ENCODE measurements at regions not wholly inside any gene's neighbourhood (a gene's known extent, or its start where the extent isn't known, plus 50 kb on each side); places are given as distances from the start of the nearest gene placed in this dataset.
"Not testable (repeated sequence)": the region's sequence is repeated elsewhere in the genome, so short reads cannot be mapped to it uniquely, and the experiment has no call there.

DNA sequence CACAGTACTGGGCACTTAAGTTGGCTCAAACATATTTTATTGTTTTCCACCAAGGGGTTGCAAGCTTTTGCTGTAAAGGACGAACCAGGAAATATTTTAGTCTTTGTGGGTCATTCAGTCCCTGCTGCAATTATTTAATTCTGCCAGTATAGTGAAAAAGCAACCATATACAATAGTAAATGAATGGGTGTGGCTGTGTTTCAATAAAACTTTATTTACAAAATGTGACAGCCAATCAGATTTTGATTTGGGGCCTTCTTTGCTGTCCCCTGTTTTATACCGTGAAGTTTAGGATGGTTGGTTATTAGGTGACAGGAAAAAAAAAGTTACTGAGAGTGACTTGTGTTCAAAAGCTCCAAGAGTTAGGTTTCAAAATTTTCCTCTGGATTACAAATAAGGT lies 956.4 kb downstream of the AACS start:
- DNase-seq, result no peak

GRCh38 chr12:126027825-126028224 lies 962.6 kb downstream of the AACS start:
- no peak for DNase-seq

DNA sequence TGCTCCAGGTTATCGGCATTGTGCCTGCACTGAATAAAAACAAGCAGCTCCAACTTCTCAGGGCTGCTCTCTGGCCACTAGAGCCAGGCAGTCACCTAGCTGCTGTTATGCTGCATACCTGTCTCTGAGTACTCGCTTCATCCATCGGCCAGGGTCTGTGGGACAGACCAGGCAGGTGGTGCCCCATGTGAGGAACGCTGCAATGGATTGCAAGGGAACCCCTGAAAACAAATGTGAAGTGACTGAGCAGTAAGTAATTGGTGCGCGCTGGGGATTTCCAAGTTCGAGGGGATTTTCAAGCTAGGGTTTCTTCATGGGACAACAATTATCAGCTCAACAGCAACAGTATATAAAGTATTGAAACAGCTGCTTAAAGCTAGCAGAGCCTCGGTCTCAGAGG lies 965.3 kb downstream of the AACS start:
- DNase-seq, result no peak

DNA sequence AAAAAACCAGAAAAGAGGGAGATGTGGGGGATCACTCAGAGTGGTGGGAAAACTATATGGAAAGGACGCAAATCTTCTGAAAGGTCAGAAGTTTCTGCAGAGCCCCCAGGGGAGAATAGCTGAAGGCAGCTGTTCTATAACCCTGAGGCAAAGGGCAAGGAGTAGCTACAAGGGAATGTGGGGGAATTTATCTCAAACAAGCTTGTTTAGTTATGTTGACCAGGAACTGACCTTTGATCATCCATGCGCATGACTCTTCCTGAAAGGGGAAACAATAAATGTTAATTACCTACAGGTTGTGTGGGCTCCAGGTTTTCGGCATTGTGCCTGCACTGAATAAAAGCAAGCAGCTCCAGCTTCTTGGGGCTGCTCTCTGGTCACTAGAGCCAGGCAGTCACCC lies 968.5 kb downstream of the AACS start:
- DNase-seq, result no peak

DNA sequence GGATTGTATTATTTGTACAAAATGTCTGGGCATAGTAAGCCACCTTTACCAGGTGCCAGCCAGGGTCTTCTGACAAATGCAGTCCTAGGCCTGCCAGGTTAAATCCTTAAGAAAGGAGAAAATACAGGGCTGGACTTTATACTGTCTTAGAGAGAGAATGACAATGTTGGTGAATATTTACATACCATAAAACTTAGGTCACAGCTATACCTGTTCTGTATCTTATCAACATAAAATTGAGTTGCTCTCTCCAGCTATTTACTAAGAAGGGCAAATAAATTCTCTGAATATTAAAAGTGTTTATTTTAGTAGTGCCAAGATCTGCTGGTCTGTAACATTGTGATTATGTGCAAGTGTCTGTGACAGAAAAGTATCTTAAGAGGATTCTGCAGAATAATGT lies 971.1 kb downstream of the AACS start:
- DNase-seq, result no peak

GRCh38 chr12:126038434-126038833 lies 973.2 kb downstream of the AACS start:
- DNase-seq, result no peak

DNA sequence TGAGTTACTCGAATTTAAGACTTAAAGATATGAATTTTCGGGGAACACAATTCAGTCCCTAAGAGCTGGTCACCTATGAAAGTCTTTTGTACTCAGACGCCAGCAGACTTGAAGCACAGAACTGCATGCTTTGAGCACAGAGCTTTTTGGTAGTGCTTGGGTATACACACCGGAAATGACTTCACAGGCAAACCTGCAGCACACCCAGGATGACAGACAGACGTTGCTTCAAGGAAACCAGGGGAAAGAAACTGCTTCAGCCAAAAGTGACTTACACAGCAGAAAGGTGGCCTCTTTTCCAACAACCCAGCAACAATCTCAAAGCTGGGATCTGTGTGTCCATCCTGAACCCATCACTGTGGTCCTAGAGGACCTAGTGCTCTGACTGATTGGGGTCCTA lies 975.1 kb downstream of the AACS start:
- DNase-seq, result no peak

- DNase-seq, result no peak
These were observed 977.1 kb downstream of the AACS start for GRCh38 chr12:126042286-126042685.

DNA sequence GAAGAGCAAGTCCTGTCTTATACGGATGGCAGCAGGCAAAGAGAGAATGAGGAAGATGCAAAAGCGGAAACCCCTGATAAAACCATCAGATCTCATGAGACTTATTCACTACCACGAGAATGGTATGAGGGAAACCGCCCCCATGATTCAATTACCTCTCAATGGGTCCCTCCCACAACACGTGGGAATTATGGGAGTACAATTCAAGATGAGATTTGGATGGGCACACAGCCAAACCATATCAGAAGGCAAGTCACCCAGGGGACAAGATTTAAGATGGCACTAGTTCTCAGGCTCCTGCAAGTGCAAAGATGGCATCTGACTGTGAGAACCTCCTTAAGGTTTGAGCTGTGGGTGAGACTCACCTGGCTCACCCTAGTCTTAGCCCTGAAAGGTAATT lies 984.3 kb downstream of the AACS start:
- not testable (repeated sequence) for DNase-seq

- no peak for DNase-seq
These were observed 986.4 kb downstream of the AACS start for GRCh38 chr12:126051611-126052107.

DNA sequence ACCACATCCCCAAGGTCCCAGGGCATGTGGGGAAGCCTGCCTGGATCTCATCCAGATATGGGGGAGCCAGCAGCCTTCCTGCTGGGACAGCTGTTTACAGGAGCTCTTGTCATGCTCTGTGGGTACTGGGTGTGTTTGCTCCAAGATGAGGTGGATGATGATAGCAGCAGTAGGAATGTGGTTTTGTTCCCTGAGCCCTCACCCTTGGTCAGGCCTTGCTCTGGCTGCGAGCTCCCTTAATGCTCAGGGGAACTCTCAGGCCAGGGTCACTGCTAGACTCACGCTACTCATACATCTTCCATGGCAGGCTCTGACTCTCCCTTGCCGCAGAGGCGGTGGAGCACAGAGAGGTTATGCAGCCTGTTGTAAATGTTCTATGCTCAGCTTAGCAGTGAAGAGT lies 990.3 kb downstream of the AACS start:
- no peak for DNase-seq

DNA sequence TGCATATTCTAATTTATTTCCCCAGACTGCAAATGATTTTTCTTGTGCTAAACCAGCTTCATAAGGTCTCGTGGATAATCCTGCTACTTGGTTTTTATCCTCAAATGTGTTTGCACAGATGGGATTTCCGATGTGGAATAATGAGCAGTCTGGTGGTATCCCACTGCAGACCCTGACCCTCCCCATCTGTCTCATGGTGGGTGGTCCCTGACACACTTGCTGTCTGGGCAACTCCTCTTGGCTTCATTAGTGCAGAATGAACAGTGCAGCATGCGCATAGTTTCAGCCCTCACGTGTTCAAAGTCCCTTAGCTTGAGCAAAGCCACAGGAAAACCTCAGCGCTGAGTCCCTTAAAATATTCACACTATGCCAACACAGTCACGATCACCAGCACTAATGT lies 996.5 kb downstream of the AACS start:
- DNase-seq, result no peak

GRCh38 chr12:126064028-126064427 lies 998.8 kb downstream of the AACS start:
- no peak for DNase-seq

DNA sequence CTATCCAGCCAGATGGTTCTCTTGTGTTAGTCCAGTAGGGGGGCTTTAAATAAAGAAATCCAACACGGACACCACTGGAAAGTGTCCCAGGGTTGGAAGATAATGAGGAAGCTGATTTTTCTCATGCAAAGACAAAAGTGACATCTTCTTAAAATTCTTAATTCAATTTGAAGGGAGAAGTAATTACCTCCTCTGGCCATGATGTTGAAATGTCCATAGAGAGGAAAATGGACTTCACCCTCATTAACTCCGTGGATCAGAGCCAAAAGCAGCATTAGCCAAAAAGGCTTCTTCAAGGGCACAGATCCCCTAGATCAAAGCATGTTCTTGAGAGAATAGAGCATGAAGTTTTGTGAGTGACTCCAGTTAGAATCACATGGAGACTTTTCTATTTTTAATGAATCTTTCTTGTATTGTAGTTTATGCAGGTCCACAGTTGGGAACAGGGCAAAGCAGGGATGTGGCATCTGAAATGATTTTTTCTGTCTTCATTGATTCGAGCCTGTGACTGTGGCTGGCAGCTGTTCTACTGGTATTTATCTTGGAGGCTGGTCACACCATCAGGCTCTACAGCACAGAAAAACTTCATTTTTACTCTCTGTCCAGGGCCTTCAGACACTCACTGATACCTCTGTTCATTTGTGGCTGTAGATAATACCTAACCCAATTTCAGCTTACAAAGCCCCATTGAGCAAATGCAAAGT lies 1002.5 kb downstream of the AACS start:
- DNase-seq, result no peak

GRCh38 chr12:126069549-126070165 lies 1004.4 kb downstream of the AACS start:
- peak; percentile 35 for DNase-seq

DNA sequence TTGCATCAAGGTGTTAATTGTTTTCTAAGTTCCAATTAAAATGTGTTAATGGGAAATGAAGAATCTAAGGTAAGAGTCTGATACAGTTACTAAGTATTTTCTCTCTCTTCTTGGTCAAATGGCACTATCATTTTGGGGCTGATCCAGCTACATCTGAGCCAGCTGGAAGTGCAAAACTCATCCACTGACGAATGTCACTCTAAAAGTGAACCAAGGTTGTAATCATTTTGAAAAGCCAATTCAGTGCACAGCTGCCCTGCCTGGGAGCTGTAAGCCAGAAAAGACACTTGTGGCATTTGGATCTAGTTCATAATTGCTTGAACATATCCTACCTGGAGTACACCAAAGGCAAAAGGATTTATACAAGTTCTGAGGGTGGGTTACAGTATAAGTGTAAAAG lies 1011.3 kb downstream of the AACS start:
- DNase-seq, result no peak

DNA sequence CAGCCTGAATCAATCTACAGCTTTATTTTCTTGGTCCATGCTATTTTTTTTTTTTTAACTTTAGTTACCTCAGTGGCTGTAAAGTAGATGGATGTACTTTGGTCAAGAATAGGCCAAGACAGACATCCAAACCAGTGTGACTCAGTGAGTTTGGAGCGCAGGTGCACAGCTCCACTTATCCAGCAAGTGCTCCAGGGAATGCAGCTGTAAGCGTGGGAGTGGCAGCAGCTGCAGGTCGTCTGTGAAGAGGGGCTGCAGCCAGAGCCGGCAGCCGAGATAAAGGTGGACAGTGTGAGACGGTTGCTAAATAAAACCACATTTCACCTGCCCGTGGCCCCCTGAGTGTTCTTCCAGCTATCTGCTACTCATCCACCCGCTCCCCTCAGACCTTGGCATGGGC lies 1018.7 kb downstream of the AACS start:
- DNase-seq, result no peak

GRCh38 chr12:126084480-126084879 lies 1019.2 kb downstream of the AACS start:
- no peak for DNase-seq

GRCh38 chr12:126086242-126086641 lies 1021.0 kb downstream of the AACS start:
- DNase-seq, result no peak

DNA sequence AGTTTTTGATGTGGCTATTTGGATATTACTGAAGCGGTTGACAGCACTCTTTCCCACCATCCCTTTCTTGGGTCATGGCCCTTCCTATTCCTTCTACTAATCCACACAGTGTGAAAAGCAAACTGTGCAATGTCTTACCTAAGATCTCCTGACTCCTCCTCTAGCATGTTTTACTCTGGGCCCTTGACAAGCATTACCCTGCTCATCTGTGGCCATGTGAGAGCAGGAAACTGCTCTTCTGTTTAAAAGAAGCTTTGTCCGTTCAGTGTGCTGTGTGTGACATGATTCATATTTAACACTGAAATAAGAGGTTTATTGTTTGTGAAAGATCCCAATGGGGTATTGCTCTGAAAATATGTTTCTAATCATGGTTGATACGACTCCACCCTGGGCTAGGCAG lies 1022.5 kb downstream of the AACS start:
- no peak for DNase-seq

- no peak for DNase-seq
These were observed 1028.7 kb downstream of the AACS start for GRCh38 chr12:126093908-126094307.

GRCh38 chr12:126095748-126096510 lies 1030.7 kb downstream of the AACS start:
- no peak for DNase-seq

- DNase-seq, result no peak
These were observed 1041.5 kb downstream of the AACS start for GRCh38 chr12:126106706-126107105.

All from left kidney (tissue), 1 donor.